LNCAP (cell line): ENCODE measurements at regions not wholly inside any gene's neighbourhood (a gene's known extent, or its start where the extent isn't known, plus 50 kb on each side); places are given as distances from the start of the nearest gene placed in this dataset.

Experiments used
- CTCF ChIP-seq: fragments of 450-650 bp; IDR thresholded peaks from 2 replicates; pipeline ENCODE4 v1.5.1; 2017; ENCODE audit warnings: mild to moderate bottlenecking

GRCh38 chr6:26165261-26165790 is 78.1 kb downstream of the HFE start:
- no peak for TF ChIP-seq CTCF

- no peak for TF ChIP-seq CTCF
These were observed 83.0 kb downstream of the HFE start for GRCh38 chr6:26170181-26170580.

GRCh38 chr6:26170951-26171841 is 84.0 kb downstream of the HFE start:
- TF ChIP-seq CTCF, result no peak

- no peak for TF ChIP-seq CTCF
These were observed 85.4 kb downstream of the HFE start for GRCh38 chr6:26172608-26172968.

- TF ChIP-seq CTCF, result no peak
These were observed 86.6 kb downstream of the HFE start for GRCh38 chr6:26173836-26174145.

- no peak for TF ChIP-seq CTCF
These were observed 87.8 kb downstream of the HFE start for GRCh38 chr6:26175033-26175427.

- peak; percentile 62 for TF ChIP-seq CTCF
These were observed 88.4 kb downstream of the HFE start for GRCh38 chr6:26175428-26176181.
